Endothelial cell of umbilical vein (primary cell): ENCODE measurements at regions not wholly inside any gene's neighbourhood (a gene's known extent, or its start where the extent isn't known, plus 50 kb on each side); places are given as distances from the start of the nearest gene placed in this dataset.

Source experiments
- BruUV-seq: library from RNA; stranded (reverse); fragments of 400-500 nt; replicated peaks from 2 replicates; lab custom pipeline; 2021; lab: Mats Ljungman, UMichigan
- CTCF ChIA-PET: fragments of 300-600, 350-600 bp; sonication (Branson Sonifier 250); formaldehyde crosslinking; loops from one replicate; lab custom pipeline; 2021; ENCODE audit warnings: antibody characterized with exemption, inconsistent platforms; lab: Charles Lee
- POLR2A ChIA-PET: fragments of 300-600, 350-600 bp; sonication (Branson Sonifier 250); formaldehyde crosslinking; loops from one replicate; lab custom pipeline; 2021; ENCODE audit warnings: antibody characterized with exemption, inconsistent platforms; lab: Charles Lee
- DNase-seq: peaks from one replicate; pipeline ENCODE4 v3.0.0-alpha.2; 2011; ENCODE audit warnings: low read depth, low spot score
- FAIRE-seq: peaks from 2 replicates; lab custom pipeline; 2011; peaks lifted over from hg19 to GRCh38; lab: Jason Lieb, UNC
- H2AFZ ChIP-seq: 2 replicates; pipeline ENCODE4 v1.6.0; 2012; ENCODE audit warnings: low read depth, low read length, control low read depth, inconsistent platforms
- H3K27ac ChIP-seq: 2 replicates; pipeline ENCODE4 v1.5.1; 2011; ENCODE audit warnings: low read depth, mild to moderate bottlenecking, control low read depth, low read length, moderate library complexity; ENCODE audit not compliant: insufficient read depth
- H3K27me3 ChIP-seq, 2 experiments: 2 replicates each; pipeline versions ENCODE4 v1.6.0 to v1.6.1; 2011; ENCODE audit warnings: low read length in 2 of 2, mixed read lengths in 1 of 2; ENCODE audit not compliant: control insufficient read depth in 2 of 2, insufficient read depth in 2 of 2
- H3K36me3 ChIP-seq, 2 experiments: 2 replicates in 1 of 2; 3 replicates in 1 of 2; pipeline ENCODE4 v1.5.1; 2011; ENCODE audit warnings: low read length in 2 of 2, mild to moderate bottlenecking in 1 of 2, moderate library complexity in 1 of 2; ENCODE audit not compliant: control insufficient read depth in 2 of 2, insufficient read depth in 2 of 2; ENCODE audit errors: extremely low read depth in 1 of 2
- H3K4me1 ChIP-seq: 3 replicates; pipeline ENCODE4 v1.5.1; 2011; ENCODE audit warnings: mild to moderate bottlenecking, low read length; ENCODE audit not compliant: control insufficient read depth, insufficient read depth; ENCODE audit errors: extremely low read depth
- H3K4me2 ChIP-seq: 2 replicates; pipeline ENCODE4 v1.6.1; 2011; ENCODE audit warnings: low read length, control low read depth, mixed read lengths; ENCODE audit not compliant: insufficient read depth
- H3K4me3 ChIP-seq, 3 experiments: fragments of 200-600 bp in 1 of 3; sonication (generic), shearing (Covaris generic) in 1 of 3; replicated peaks in 1 of 3; 2 replicates each; pipeline ENCODE4 v1.5.1; 2011 to 2016; ENCODE audit warnings: control low read depth in 3 of 3, low read length in 3 of 3, mild to moderate bottlenecking in 2 of 3, inconsistent platforms in 1 of 3, low read depth in 1 of 3, moderate library complexity in 1 of 3; ENCODE audit not compliant: insufficient read depth in 1 of 3
- H3K79me2 ChIP-seq: 2 replicates; pipeline ENCODE4 v1.6.0; 2012; ENCODE audit warnings: low read length, inconsistent platforms; ENCODE audit not compliant: control insufficient read depth, insufficient read depth
- H3K9ac ChIP-seq: replicated peaks from 2 replicates; pipeline ENCODE3; 2011; ENCODE audit warnings: low read length, control low read depth; ENCODE audit not compliant: insufficient read depth; ENCODE audit errors: extremely low read depth
- H3K9me1 ChIP-seq: replicated peaks from 3 replicates; pipeline ENCODE4 v1.6.0; 2011; ENCODE audit warnings: mild to moderate bottlenecking, low read length; ENCODE audit not compliant: control insufficient read depth, insufficient read depth; ENCODE audit errors: extremely low read depth
- H3K9me3 ChIP-seq: replicated peaks from 2 replicates; pipeline ENCODE4 v1.5.1; 2012; ENCODE audit warnings: low read length, inconsistent platforms; ENCODE audit not compliant: control insufficient read depth, insufficient read depth
- H4K20me1 ChIP-seq: replicated peaks from 2 replicates; pipeline ENCODE3; 2011; ENCODE audit warnings: mild to moderate bottlenecking, low read length; ENCODE audit not compliant: control insufficient read depth, insufficient read depth; ENCODE audit errors: extremely low read depth
- CTCF ChIP-seq, 2 donors: IDR thresholded peaks; 1 replicate in 1 of 2; 2 replicates in 1 of 2; pipeline ENCODE4 v1.5.1; 2011; ENCODE audit warnings: low read length in 2 of 2, mild to moderate bottlenecking in 2 of 2, moderate library complexity in 2 of 2, control low read depth in 1 of 2, inconsistent platforms in 1 of 2, low read depth in 1 of 2; ENCODE audit not compliant: insufficient read depth in 1 of 2; ENCODE audit errors: extremely low read depth in 1 of 2
- EZH2 ChIP-seq: IDR thresholded peaks from 2 replicates; pipeline ENCODE4 v1.6.1; 2012; ENCODE audit warnings: borderline replicate concordance, low read depth, mild to moderate bottlenecking, moderate library complexity, low read length, inconsistent platforms; ENCODE audit not compliant: severe bottlenecking
- FOS ChIP-seq: IDR thresholded peaks from 2 replicates; pipeline ENCODE4 v1.6.1; 2011; ENCODE audit warnings: mild to moderate bottlenecking, low read length, moderate library complexity, borderline replicate concordance; ENCODE audit not compliant: insufficient read depth
- GATA2 ChIP-seq: IDR thresholded peaks from 2 replicates; pipeline ENCODE4 v1.7.0; 2011; ENCODE audit warnings: low read depth, mild to moderate bottlenecking, moderate library complexity, mixed read lengths, low read length; ENCODE audit not compliant: insufficient read length, insufficient read depth
- JUN ChIP-seq: IDR thresholded peaks from 2 replicates; pipeline ENCODE4 v1.6.1; 2011; ENCODE audit warnings: borderline replicate concordance, low read depth; ENCODE audit not compliant: insufficient read length, insufficient read depth
- MAX ChIP-seq: IDR thresholded peaks from 2 replicates; pipeline ENCODE4 v1.6.1; 2011; ENCODE audit not compliant: insufficient read depth, insufficient read length
- MYC ChIP-seq: IDR thresholded peaks from one replicate; pipeline ENCODE4 v1.6.1; 2011; ENCODE audit warnings: mild to moderate bottlenecking, low read depth, low read length
- POLR2A ChIP-seq: IDR thresholded peaks from 2 replicates; pipeline ENCODE4 v1.6.1; 2012; ENCODE audit warnings: low read depth, mild to moderate bottlenecking, control low read depth, low read length
- POLR2AphosphoS5 ChIP-seq: IDR thresholded peaks from 2 replicates; pipeline ENCODE4 v1.6.1; 2012; ENCODE audit warnings: low read depth, mild to moderate bottlenecking, control low read depth, low read length, moderate library complexity; ENCODE audit not compliant: insufficient read depth
- dilution Hi-C: fragments of 300-500 bp; cut with MboI; formaldehyde crosslinking; loops from one replicate; pipeline ENCODE4 v1.15.0; 2019; ENCODE audit warnings: low sequenced_read_pairs; ENCODE audit not compliant: extremely low pct_ligation_motif_present
- intact Hi-C: fragments of 100-400 bp; cut with micrococcal nuclease; formaldehyde crosslinking; loops from one replicate; pipeline ENCODE4 v1.10.0; 2022

GRCh38 chr4:179509489-179509888, 2067.3 kb upstream of the AGA start:
- Histone ChIP-seq H3K27me3 (no peaks in the 10 kb centered on the region), H3K4me1 (no peaks in the 10 kb centered on the region), H2AFZ (no peak overlapping the region), H3K4me2 (no peak overlapping the region), H4K20me1 (no peaks in the 10 kb centered on the region), H3K4me3 (no peak overlapping the region), H3K79me2 (no peaks in the 10 kb centered on the region), H3K36me3 (no peaks in the 10 kb centered on the region), H3K27ac (no peak overlapping the region), H3K9me3 (peaks cover 2% of the 10 kb centered on the region), H3K9me1 (no peaks in the 10 kb centered on the region), H3K9ac (no peak overlapping the region)
- no TSS peak for BruUV-seq
- intact Hi-C loops = no loop called here
- ChIA-PET CTCF (no interaction called here), POLR2A (no interaction called here)
- DNase-seq (no peak), FAIRE-seq (no peak)
- dilution Hi-C loops = no loop called here
- no peak for TF ChIP-seq GATA2
- no peak for TF ChIP-seq MYC
- no peak for TF ChIP-seq POLR2A
- TF ChIP-seq FOS = no peak

GRCh38 chr4:179521952-179522351, 2079.7 kb upstream of the AGA start:
- POLR2A ChIA-PET = no interaction called here
- dilution Hi-C loops (no loop called here), intact Hi-C loops (no loop called here)
- Histone ChIP-seq H3K36me3 (no peaks in the 10 kb centered on the region), H3K79me2 (no peaks in the 10 kb centered on the region), H4K20me1 (no peaks in the 10 kb centered on the region), H3K4me1 (no peaks in the 10 kb centered on the region), H2AFZ (no peak overlapping the region), H3K27me3 (no peaks in the 10 kb centered on the region), H3K4me2 (no peak overlapping the region), H3K9me1 (no peaks in the 10 kb centered on the region), H3K9ac (no peak overlapping the region), H3K27ac (no peak overlapping the region), H3K4me3 (no peak overlapping the region), H3K9me3 (peaks cover 4% of the 10 kb centered on the region)
- CTCF ChIA-PET = no interaction called here
- DNase-seq (no peak), FAIRE-seq (no peak)
- TF ChIP-seq POLR2AphosphoS5 (no peak), GATA2 (no peak), CTCF (IDR thresholded peaks at IDR 0.05; ENCODE audit: extremely low read depth in 1 of 2, insufficient read depth in 1 of 2, low read depth in 1 of 2, low read length in 2 of 2) (no peak), POLR2A (no peak), FOS (no peak), EZH2 (no peak), JUN (no peak), MAX (no peak), MYC (no peak)
- BruUV-seq = no TSS peak
